Right lobe of liver (tissue), 6 donors: ENCODE measurements at regions not wholly inside any gene's neighbourhood (a gene's known extent, or its start where the extent isn't known, plus 50 kb on each side); places are given as distances from the start of the nearest gene placed in this dataset.
"Not testable (repeated sequence)": the region's sequence is repeated elsewhere in the genome, so short reads cannot be mapped to it uniquely, and the experiment has no call there.

Experiments used
- ATAC-seq, 4 donors: fragments of 200-7000 bp; cut with Tn5 transposase; one replicate each; pipeline ENCODE4 v1.9.1; 2020; ENCODE audit warnings: mild to moderate bottlenecking in 4 of 4, moderate library complexity in 4 of 4
- DNase-seq, 3 donors: peaks; one replicate each; pipeline ENCODE4 v3.0.0-alpha.2; 2020
- H3K27ac ChIP-seq, 3 donors: fragments of 200-600 bp; one replicate each; pipeline ENCODE4 v1.8.0; 2022
- H3K27me3 ChIP-seq, 2 donors: fragments of 200-600 bp; one replicate each; pipeline ENCODE4 v1.8.0; 2022
- H3K36me3 ChIP-seq, 4 donors: fragments of 200-600 bp; sonication (generic) in 1 of 4; one replicate each; pipeline versions ENCODE4 v1.5.1 to v1.8.0; 2017 to 2022; ENCODE audit warnings: control low read depth in 1 of 4
- H3K4me1 ChIP-seq, 4 donors: fragments of 200-600 bp; sonication (generic) in 1 of 4; one replicate each; pipeline versions ENCODE4 v1.5.1 to v1.8.0; 2017 to 2022; ENCODE audit warnings: control low read depth in 1 of 4
- H3K4me3 ChIP-seq, 3 donors: fragments of 200-600 bp; one replicate each; pipeline ENCODE4 v1.8.0; 2022
- H3K9me3 ChIP-seq, 4 donors: fragments of 200-600 bp; sonication (generic) in 1 of 4; one replicate each; pipeline versions ENCODE4 v1.5.1 to v1.8.0; 2017 to 2022; ENCODE audit warnings: control low read depth in 1 of 4
- CTCF ChIP-seq, 4 donors: fragments of 200-600 bp in 3 of 4; fragments of 450-650 bp in 1 of 4; IDR thresholded peaks; one replicate each; pipeline versions ENCODE4 v1.5.1 to v1.8.0; 2016 to 2022; ENCODE audit warnings: antibody characterized with exemption in 4 of 4, mild to moderate bottlenecking in 2 of 4
- POLR2A ChIP-seq: fragments of 450-650 bp; IDR thresholded peaks from one replicate; pipeline ENCODE4 v1.6.1; 2017; ENCODE audit warnings: antibody characterized with exemption, mild to moderate bottlenecking
- WGBS: methylation state at CpG from one replicate; pipeline ENCODE4 v1.1.6; 2018; ENCODE audit warnings: low coverage, low lambda C conversion rate; ENCODE audit not compliant: insufficient coverage; ENCODE audit errors: missing lambda C conversion rate; 5-methylcytosine and 5-hydroxymethylcytosine counted together
- intact Hi-C, 2 donors: fragments of 100-400 bp; cut with DNase I; formaldehyde crosslinking; loops; one replicate each; pipeline versions ENCODE4 v1.11.2 to v1.14.1; 2022
- donor health status: DM: no; HTN: yes; CAD: no.
- donor health status: DM: no; HTN: no; CAD: no.
- donor health status: DM: no; HTN: no; CAD: no.
- donor health status: DM: no; HTN: yes; CAD: no.
- donor health status: DM: no; HTN: yes; CAD: no.

- Histone ChIP-seq H3K4me3 (no peak overlapping the region), H3K27ac (no peak overlapping the region), H3K9me3 (peaks cover 0 to 3% (median 0%) of the 10 kb centered on the region in 4 donors), H3K4me1 (no peaks in the 10 kb centered on the region), H3K36me3 (no peaks in the 10 kb centered on the region), H3K27me3 (peaks cover 0 to 8% of the 10 kb centered on the region in 2 donors)
- DNase-seq (peak in 2 of 3 donors; percentile 18 to 44), ATAC-seq (no peak)
- 13% methylated on average over 15 of the region's 91 CpGs for WGBS
- TF ChIP-seq CTCF (IDR thresholded peaks at IDR 0.05) (no peak), POLR2A (no peak)
- intact Hi-C loops: no loop called here
These were observed 511.8 kb upstream of the ZNF337 start for GRCh38 chr20:26208296-26209091.

DNA sequence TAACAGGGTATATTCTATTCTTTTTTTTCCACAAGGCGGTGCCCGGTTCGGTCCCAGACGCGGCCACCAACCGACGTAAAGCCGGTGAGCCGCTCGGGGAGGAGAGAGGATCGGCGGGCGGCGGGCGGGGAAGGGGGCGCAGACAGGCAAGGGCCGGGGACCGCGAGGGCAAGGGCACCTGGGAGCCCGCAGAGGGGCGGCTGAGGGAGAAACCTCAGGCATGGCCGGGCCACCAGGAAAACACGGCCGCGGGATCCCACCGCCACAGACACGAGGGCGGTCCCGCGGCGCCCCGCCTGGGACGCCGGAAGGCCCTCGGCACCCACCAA, 511.3 kb upstream of the ZNF337 start:
- intact Hi-C loops, H3K27me3 ChIP-seq, H3K4me3 ChIP-seq, H3K4me1 ChIP-seq, H3K9me3 ChIP-seq, ATAC-seq, H3K36me3 ChIP-seq, H3K27ac ChIP-seq: not testable (repeated sequence)
- DNase-seq: peak in 1 of 3 donors; percentile 42
- WGBS: 6% methylated on average over 8 of the region's 35 CpGs

- H3K4me3 ChIP-seq: no peak overlapping the region
- no peak for DNase-seq
- H3K27ac ChIP-seq: no peak overlapping the region
- H3K9me3 ChIP-seq: peaks cover 0 to 3% (median 0%) of the 10 kb centered on the region in 4 donors
- TF ChIP-seq POLR2A (no peak), CTCF (IDR thresholded peaks at IDR 0.05) (no peak)
- H3K4me1 ChIP-seq: no peaks in the 10 kb centered on the region
- no peak for ATAC-seq
- H3K36me3 ChIP-seq: no peaks in the 10 kb centered on the region
- 60% methylated on average over 3 of the region's 3 CpGs for WGBS
- intact Hi-C loops: no loop called here
- peaks cover 0 to 8% of the 10 kb centered on the region in 2 donors for H3K27me3 ChIP-seq
These were observed 510.7 kb upstream of the ZNF337 start for GRCh38 chr20:26207237-26207966.

DNA sequence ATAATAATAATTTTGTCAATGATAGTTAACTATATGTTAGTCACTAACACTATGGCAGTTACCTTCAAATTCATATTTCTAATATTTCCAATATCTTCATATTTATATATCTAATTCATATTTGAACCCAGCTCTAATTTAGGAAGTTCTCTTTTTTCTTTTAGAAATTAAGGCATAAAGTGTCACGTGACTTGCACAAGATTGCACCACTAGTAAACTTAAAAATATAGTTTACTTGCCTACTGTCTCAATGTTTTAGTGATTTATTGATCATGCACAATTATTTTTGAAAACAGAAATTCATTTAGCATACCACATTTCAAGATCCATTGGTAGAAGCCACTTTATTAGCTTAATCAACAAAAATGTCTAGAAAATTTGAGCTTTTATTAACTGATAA, 508.7 kb upstream of the ZNF337 start:
- H3K27ac ChIP-seq: no peak overlapping the region
- peaks cover 0 to 8% of the 10 kb centered on the region in 2 donors for H3K27me3 ChIP-seq
- TF ChIP-seq CTCF (IDR thresholded peaks at IDR 0.05) (no peak), POLR2A (no peak)
- H3K4me1 ChIP-seq: no peaks in the 10 kb centered on the region
- no peak for ATAC-seq
- DNase-seq: no peak
- no peaks in the 10 kb centered on the region for H3K36me3 ChIP-seq
- peaks cover 0 to 7% (median 0%) of the 10 kb centered on the region in 4 donors for H3K9me3 ChIP-seq
- no peak overlapping the region for H3K4me3 ChIP-seq
- intact Hi-C loops: no loop called here
- WGBS: 31% methylated on average over 1 of the region's 1 CpG

GRCh38 chr20:26201026-26201425, 504.4 kb upstream of the ZNF337 start:
- H3K4me3 ChIP-seq, H3K27me3 ChIP-seq, H3K36me3 ChIP-seq, H3K27ac ChIP-seq, H3K9me3 ChIP-seq, ATAC-seq, H3K4me1 ChIP-seq, intact Hi-C loops, DNase-seq: not testable (repeated sequence)

DNA sequence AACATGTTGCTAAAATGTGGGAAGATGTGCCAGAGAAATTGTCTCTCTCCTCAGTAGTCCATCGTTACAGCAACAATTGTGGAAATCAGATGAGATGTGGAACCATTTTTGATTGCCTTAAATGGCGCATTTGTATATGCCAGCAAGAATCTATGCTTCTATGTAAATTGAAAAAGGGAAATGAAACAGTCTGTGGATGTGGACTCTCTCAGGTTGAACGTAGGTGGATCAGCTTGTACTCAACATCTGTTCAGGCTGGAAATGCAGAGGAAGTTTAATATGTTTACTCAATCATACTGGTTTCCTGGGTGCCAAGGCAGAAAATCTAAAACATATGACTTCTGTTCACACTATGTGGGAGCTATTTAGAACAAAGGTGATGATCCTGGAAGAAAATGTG, 490.7 kb upstream of the ZNF337 start:
- H3K4me3 ChIP-seq, H3K27ac ChIP-seq, DNase-seq, H3K9me3 ChIP-seq, ATAC-seq, H3K27me3 ChIP-seq, intact Hi-C loops, H3K4me1 ChIP-seq, H3K36me3 ChIP-seq: not testable (repeated sequence)
- WGBS: 44% methylated on average over 3 of the region's 3 CpGs

- H3K4me1 ChIP-seq, H3K36me3 ChIP-seq, H3K4me3 ChIP-seq, H3K9me3 ChIP-seq, H3K27ac ChIP-seq, intact Hi-C loops, DNase-seq, ATAC-seq, H3K27me3 ChIP-seq: not testable (repeated sequence)
- 83% methylated on average over 2 of the region's 2 CpGs for WGBS
These were observed 487.1 kb upstream of the ZNF337 start for GRCh38 chr20:26183720-26184119.

DNA sequence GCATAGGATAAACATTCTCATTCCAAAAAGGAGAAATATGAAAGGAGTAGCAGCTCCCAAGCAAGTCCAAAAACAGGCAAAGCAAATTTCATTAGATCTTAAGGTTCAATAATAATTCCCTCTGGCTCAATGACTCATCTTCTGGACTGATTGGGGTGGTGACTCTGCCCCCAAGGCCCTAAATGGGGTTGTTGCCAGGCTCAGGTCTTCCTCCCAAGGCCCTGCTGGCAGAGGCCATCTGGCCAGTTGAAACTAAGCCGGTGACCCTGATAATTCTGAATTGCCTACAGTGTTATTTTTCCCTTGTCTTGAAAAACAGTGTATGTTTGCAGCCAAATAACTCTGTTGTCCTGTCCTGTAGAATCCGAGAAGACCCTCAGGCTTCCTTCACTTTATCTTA, 484.7 kb upstream of the ZNF337 start:
- H3K9me3 ChIP-seq, H3K27me3 ChIP-seq, H3K36me3 ChIP-seq, H3K4me3 ChIP-seq, ATAC-seq, intact Hi-C loops, H3K27ac ChIP-seq, DNase-seq, H3K4me1 ChIP-seq: not testable (repeated sequence)
- 33% methylated on average over 1 of the region's 2 CpGs for WGBS

- H3K4me3 ChIP-seq, intact Hi-C loops, H3K27ac ChIP-seq, ATAC-seq, DNase-seq, H3K9me3 ChIP-seq, H3K36me3 ChIP-seq, H3K27me3 ChIP-seq, H3K4me1 ChIP-seq: not testable (repeated sequence)
These were observed 475.2 kb upstream of the ZNF337 start for GRCh38 chr20:26171875-26172274.
